Right lobe of liver (tissue), 6 donors: ENCODE measurements at regions not wholly inside any gene's neighbourhood (a gene's known extent, or its start where the extent isn't known, plus 50 kb on each side); places are given as distances from the start of the nearest gene placed in this dataset.
"Not testable (repeated sequence)": the region's sequence is repeated elsewhere in the genome, so short reads cannot be mapped to it uniquely, and the experiment has no call there.

Experiments
- ATAC-seq, 4 donors: fragments of 200-7000 bp; cut with Tn5 transposase; one replicate each; pipeline ENCODE4 v1.9.1; 2020; ENCODE audit warnings: mild to moderate bottlenecking in 4 of 4, moderate library complexity in 4 of 4
- DNase-seq, 3 donors: peaks; one replicate each; pipeline ENCODE4 v3.0.0-alpha.2; 2020
- H3K27ac ChIP-seq, 3 donors: fragments of 200-600 bp; one replicate each; pipeline ENCODE4 v1.8.0; 2022
- H3K27me3 ChIP-seq, 2 donors: fragments of 200-600 bp; one replicate each; pipeline ENCODE4 v1.8.0; 2022
- H3K36me3 ChIP-seq, 4 donors: fragments of 200-600 bp; sonication (generic) in 1 of 4; one replicate each; pipeline versions ENCODE4 v1.5.1 to v1.8.0; 2017 to 2022; ENCODE audit warnings: control low read depth in 1 of 4
- H3K4me1 ChIP-seq, 4 donors: fragments of 200-600 bp; sonication (generic) in 1 of 4; one replicate each; pipeline versions ENCODE4 v1.5.1 to v1.8.0; 2017 to 2022; ENCODE audit warnings: control low read depth in 1 of 4
- H3K4me3 ChIP-seq, 3 donors: fragments of 200-600 bp; one replicate each; pipeline ENCODE4 v1.8.0; 2022
- H3K9me3 ChIP-seq, 4 donors: fragments of 200-600 bp; sonication (generic) in 1 of 4; one replicate each; pipeline versions ENCODE4 v1.5.1 to v1.8.0; 2017 to 2022; ENCODE audit warnings: control low read depth in 1 of 4
- CTCF ChIP-seq, 4 donors: fragments of 200-600 bp in 3 of 4; fragments of 450-650 bp in 1 of 4; IDR thresholded peaks; one replicate each; pipeline versions ENCODE4 v1.5.1 to v1.8.0; 2016 to 2022; ENCODE audit warnings: antibody characterized with exemption in 4 of 4, mild to moderate bottlenecking in 2 of 4
- POLR2A ChIP-seq: fragments of 450-650 bp; IDR thresholded peaks from one replicate; pipeline ENCODE4 v1.6.1; 2017; ENCODE audit warnings: antibody characterized with exemption, mild to moderate bottlenecking
- WGBS: methylation state at CpG from one replicate; pipeline ENCODE4 v1.1.6; 2018; ENCODE audit warnings: low coverage, low lambda C conversion rate; ENCODE audit not compliant: insufficient coverage; ENCODE audit errors: missing lambda C conversion rate; 5-methylcytosine and 5-hydroxymethylcytosine counted together
- intact Hi-C, 2 donors: fragments of 100-400 bp; cut with DNase I; formaldehyde crosslinking; loops; one replicate each; pipeline versions ENCODE4 v1.11.2 to v1.14.1; 2022
- donor health status: DM: no; HTN: yes; CAD: no.
- donor health status: DM: no; HTN: no; CAD: no.
- donor health status: DM: no; HTN: no; CAD: no.
- donor health status: DM: no; HTN: yes; CAD: no.
- donor health status: DM: no; HTN: yes; CAD: no.

- no peaks in the 10 kb centered on the region for H3K4me1 ChIP-seq
- H3K27me3 ChIP-seq: no peaks in the 10 kb centered on the region
- no peak for DNase-seq
- WGBS: 72% methylated on average over 5 of the region's 5 CpGs
- ATAC-seq: no peak
- intact Hi-C loops: no loop called here
- TF ChIP-seq CTCF (IDR thresholded peaks at IDR 0.05) (no peak), POLR2A (no peak)
- no peak overlapping the region for H3K27ac ChIP-seq
- no peaks in the 10 kb centered on the region for H3K36me3 ChIP-seq
- no peak overlapping the region for H3K4me3 ChIP-seq
- no peaks in the 10 kb centered on the region for H3K9me3 ChIP-seq
These were observed 185.7 kb downstream of the XPNPEP1 start for GRCh38 chr10:109737626-109738025.

- WGBS: 41% methylated on average over 4 of the region's 4 CpGs
- intact Hi-C loops: no loop called here
- H3K4me1 ChIP-seq: no peaks in the 10 kb centered on the region
- H3K27ac ChIP-seq: no peak overlapping the region
- no peaks in the 10 kb centered on the region for H3K9me3 ChIP-seq
- H3K27me3 ChIP-seq: no peaks in the 10 kb centered on the region
- no peak overlapping the region for H3K4me3 ChIP-seq
- no peaks in the 10 kb centered on the region for H3K36me3 ChIP-seq
- DNase-seq: no peak
- TF ChIP-seq CTCF (IDR thresholded peaks at IDR 0.05): no peak
- no peak for TF ChIP-seq POLR2A
- ATAC-seq: no peak
These were observed 186.3 kb downstream of the XPNPEP1 start for GRCh38 chr10:109737009-109737408.

GRCh38 chr10:109735776-109736175 is 187.5 kb downstream of the XPNPEP1 start:
- 48% methylated on average over 4 of the region's 4 CpGs for WGBS
- DNase-seq: no peak

GRCh38 chr10:109732254-109732965 is 190.9 kb downstream of the XPNPEP1 start:
- no peak overlapping the region for H3K27ac ChIP-seq
- WGBS: 64% methylated on average over 3 of the region's 3 CpGs
- H3K9me3 ChIP-seq: no peaks in the 10 kb centered on the region
- H3K27me3 ChIP-seq: no peaks in the 10 kb centered on the region
- no peak overlapping the region for H3K4me3 ChIP-seq
- intact Hi-C loops: no loop called here
- H3K36me3 ChIP-seq: no peaks in the 10 kb centered on the region
- TF ChIP-seq CTCF (IDR thresholded peaks at IDR 0.05) (no peak), POLR2A (no peak)
- ATAC-seq (no peak), DNase-seq (no peak)
- H3K4me1 ChIP-seq: no peaks in the 10 kb centered on the region

More at GRCh38 chr10:109735776-109736175, 187.5 kb downstream of the XPNPEP1 start:
- ATAC-seq: no peak
- H3K27ac ChIP-seq: no peak overlapping the region
- no peak overlapping the region for H3K4me3 ChIP-seq
- no peaks in the 10 kb centered on the region for H3K27me3 ChIP-seq
- H3K36me3 ChIP-seq: no peaks in the 10 kb centered on the region
- intact Hi-C loops: no loop called here
- TF ChIP-seq CTCF (IDR thresholded peaks at IDR 0.05) (no peak), POLR2A (no peak)
- H3K4me1 ChIP-seq: no peaks in the 10 kb centered on the region
- H3K9me3 ChIP-seq: no peaks in the 10 kb centered on the region

GRCh38 chr10:109729895-109730294 is 193.4 kb downstream of the XPNPEP1 start:
- H3K4me3 ChIP-seq, intact Hi-C loops, DNase-seq, H3K36me3 ChIP-seq, H3K27ac ChIP-seq, H3K9me3 ChIP-seq, H3K4me1 ChIP-seq, ATAC-seq, H3K27me3 ChIP-seq: not testable (repeated sequence)
- 56% methylated on average over 4 of the region's 4 CpGs for WGBS
